ENCODE measurements at regions not wholly inside any gene's neighbourhood (a gene's known extent, or its start where the extent isn't known, plus 50 kb on each side); places are given as distances from the start of the nearest gene placed in this dataset.
"Not testable (repeated sequence)": the region's sequence is repeated elsewhere in the genome, so short reads cannot be mapped to it uniquely, and the experiment has no call there.

GRCh38 chr15:92763459-92763858, 107.9 kb upstream of the FAM174B start:
- DNase-seq: no peak

- DNase-seq: not testable (repeated sequence)
Measured at GRCh38 chr15:92768131-92768530, 112.6 kb upstream of the FAM174B start.

- no peak for DNase-seq
Measured at GRCh38 chr15:92770641-92771040, 115.1 kb upstream of the FAM174B start.

GRCh38 chr15:92772061-92772460, 116.5 kb upstream of the FAM174B start:
- DNase-seq: no peak

GRCh38 chr15:92772626-92773244, 117.2 kb upstream of the FAM174B start:
- no peak for DNase-seq

GRCh38 chr15:92773340-92773739, 117.8 kb upstream of the FAM174B start:
- no peak for DNase-seq

- no peak for DNase-seq
Measured at GRCh38 chr15:92779874-92780273, 120.2 kb upstream of the CHD2 start.

- no peak for DNase-seq
Measured at GRCh38 chr15:92780843-92781242, 119.3 kb upstream of the CHD2 start.

- DNase-seq: no peak
Measured at GRCh38 chr15:92781925-92782453, 118.1 kb upstream of the CHD2 start.

GRCh38 chr15:92787116-92787515, 113.0 kb upstream of the CHD2 start:
- DNase-seq: no peak

GRCh38 chr15:92788196-92788595, 111.9 kb upstream of the CHD2 start:
- no peak for DNase-seq

GRCh38 chr15:92788793-92789192, 111.3 kb upstream of the CHD2 start:
- not testable (repeated sequence) for DNase-seq

GRCh38 chr15:92796161-92796611, 103.9 kb upstream of the CHD2 start:
- DNase-seq: no peak

GRCh38 chr15:92797168-92798052, 102.7 kb upstream of the CHD2 start:
- DNase-seq: peak; percentile 77

GRCh38 chr15:92800013-92800412, 100.1 kb upstream of the CHD2 start:
- no peak for DNase-seq

GRCh38 chr15:92800416-92801055, 99.6 kb upstream of the CHD2 start:
- DNase-seq: not testable (repeated sequence)

GRCh38 chr15:92801056-92801773, 98.9 kb upstream of the CHD2 start:
- DNase-seq: not testable (repeated sequence)

- DNase-seq: no peak
Measured at GRCh38 chr15:92801774-92802464, 98.2 kb upstream of the CHD2 start.

- no peak for DNase-seq
Measured at GRCh38 chr15:92803536-92803851, 96.6 kb upstream of the CHD2 start.

GRCh38 chr15:92803852-92804609, 96.1 kb upstream of the CHD2 start:
- DNase-seq: peak; percentile 58

- DNase-seq: not testable (repeated sequence)
Measured at GRCh38 chr15:92804610-92804936, 95.6 kb upstream of the CHD2 start.

Data from KG1 (cell line).